ENCODE measurements at regions not wholly inside any gene's neighbourhood (a gene's known extent, or its start where the extent isn't known, plus 50 kb on each side); places are given as distances from the start of the nearest gene placed in this dataset.

- Histone ChIP-seq H3K4me1 (no peaks in the 10 kb centered on the region), H3K27me3 (no peaks in the 10 kb centered on the region), H3K36me3 (ENCODE audit: low read depth, missing control alignments) (no peaks in the 10 kb centered on the region), H3K27ac (no peak overlapping the region), H3K4me3 (no peak overlapping the region), H3K9me3 (no peaks in the 10 kb centered on the region)
- TF ChIP-seq POLR2A (IDR thresholded peaks at IDR 0.05) (no peak), CTCF (IDR thresholded peaks at IDR 0.05) (no peak)
- intact Hi-C loops (cut with DNase I; ENCODE audit: low total_unique reads) = no loop called here
- WGBS, 2 donors = 94 to 96% methylated on average over 2 of the region's 2 CpGs
- no peak for DNase-seq
These were observed 784.5 kb upstream of the CELF4 start for GRCh38 chr18:38350141-38350540.

GRCh38 chr18:38330573-38330972 lies 765.0 kb upstream of the CELF4 start:
- Histone ChIP-seq H3K4me3 (no peak overlapping the region), H3K4me1 (no peaks in the 10 kb centered on the region), H3K27ac (no peak overlapping the region), H3K9me3 (no peaks in the 10 kb centered on the region), H3K27me3 (no peaks in the 10 kb centered on the region), H3K36me3 (ENCODE audit: low read depth, missing control alignments) (no peaks in the 10 kb centered on the region)
- TF ChIP-seq CTCF (IDR thresholded peaks at IDR 0.05) (no peak), POLR2A (IDR thresholded peaks at IDR 0.05) (no peak)
- intact Hi-C loops (cut with DNase I; ENCODE audit: low total_unique reads) = no loop called here
- DNase-seq = no peak
- WGBS, 2 donors = 76 to 90% methylated on average over 3 of the region's 3 CpGs

- intact Hi-C loops (cut with DNase I; ENCODE audit: low total_unique reads) = no loop called here
- Histone ChIP-seq H3K4me1 (no peaks in the 10 kb centered on the region), H3K27me3 (no peaks in the 10 kb centered on the region), H3K27ac (no peak overlapping the region), H3K9me3 (no peaks in the 10 kb centered on the region), H3K4me3 (no peak overlapping the region), H3K36me3 (ENCODE audit: low read depth, missing control alignments) (no peaks in the 10 kb centered on the region)
- TF ChIP-seq CTCF (IDR thresholded peaks at IDR 0.05) (no peak), POLR2A (IDR thresholded peaks at IDR 0.05) (no peak)
- DNase-seq = no peak
These were observed 763.5 kb upstream of the CELF4 start for GRCh38 chr18:38329145-38329544.

GRCh38 chr18:38322206-38322605 lies 756.6 kb upstream of the CELF4 start:
- Histone ChIP-seq H3K9me3 (no peaks in the 10 kb centered on the region), H3K4me3 (no peak overlapping the region), H3K27ac (no peak overlapping the region), H3K27me3 (no peaks in the 10 kb centered on the region), H3K36me3 (ENCODE audit: low read depth, missing control alignments) (no peaks in the 10 kb centered on the region), H3K4me1 (no peaks in the 10 kb centered on the region)
- 63 to 67% methylated on average over 1 of the region's 1 CpG for WGBS, 2 donors
- TF ChIP-seq POLR2A (IDR thresholded peaks at IDR 0.05) (no peak), CTCF (IDR thresholded peaks at IDR 0.05) (no peak)
- no peak for DNase-seq
- intact Hi-C loops (cut with DNase I; ENCODE audit: low total_unique reads) = no loop called here

GRCh38 chr18:38321262-38321661 lies 755.7 kb upstream of the CELF4 start:
- intact Hi-C loops (cut with DNase I; ENCODE audit: low total_unique reads) = no loop called here
- H3K4me1 ChIP-seq = no peaks in the 10 kb centered on the region
- no peaks in the 10 kb centered on the region for H3K27me3 ChIP-seq
- no peak overlapping the region for H3K4me3 ChIP-seq
- 58 to 73% methylated on average over 3 of the region's 3 CpGs for whole genome bisulfite sequencing, 2 donors
- H3K27ac ChIP-seq = no peak overlapping the region
- TF ChIP-seq CTCF (IDR thresholded peaks at IDR 0.05) = no peak
- TF ChIP-seq POLR2A (IDR thresholded peaks at IDR 0.05) = no peak
- no peaks in the 10 kb centered on the region for H3K9me3 ChIP-seq
- H3K36me3 ChIP-seq (ENCODE audit: low read depth, missing control alignments) = no peaks in the 10 kb centered on the region
- DNase-seq = no peak

All from testis (tissue), 2 donors.